IPS-15b (cell line): ENCODE measurements at regions not wholly inside any gene's neighbourhood (a gene's known extent, or its start where the extent isn't known, plus 50 kb on each side); places are given as distances from the start of the nearest gene placed in this dataset.

ENCODE experiments used
- H3K27me3 ChIP-seq: one replicate; pipeline ENCODE4 v1.6.1; 2013; ENCODE audit warnings: low read length; ENCODE audit not compliant: control insufficient read depth, insufficient read depth
- H3K36me3 ChIP-seq: one replicate; pipeline ENCODE4 v1.6.1; 2013; ENCODE audit warnings: low read length; ENCODE audit not compliant: control insufficient read depth, insufficient read depth
- H3K4me1 ChIP-seq: one replicate; pipeline ENCODE4 v1.6.1; 2013; ENCODE audit warnings: mild to moderate bottlenecking, low read length; ENCODE audit not compliant: control insufficient read depth, insufficient read depth
- H3K4me3 ChIP-seq: one replicate; pipeline ENCODE4 v1.5.1; 2013; ENCODE audit warnings: low read depth, low read length
- H3K9ac ChIP-seq: one replicate; pipeline ENCODE4 v1.6.1; 2013; ENCODE audit warnings: low read depth, mild to moderate bottlenecking, low read length
- H3K9me3 ChIP-seq: one replicate; pipeline ENCODE4 v1.6.1; 2013; ENCODE audit warnings: mild to moderate bottlenecking, low read length; ENCODE audit not compliant: control insufficient read depth, insufficient read depth

- Histone ChIP-seq H3K27me3 (no peaks in the 10 kb centered on the region), H3K36me3 (no peaks in the 10 kb centered on the region), H3K9me3 (peaks cover 31% of the 10 kb centered on the region), H3K4me3 (no peak overlapping the region), H3K4me1 (no peaks in the 10 kb centered on the region), H3K9ac (no peak overlapping the region)
These were observed 2098.3 kb downstream of the TP53TG3F start for GRCh38 chr16:35557731-35558130.

- Histone ChIP-seq H3K4me3 (no peak overlapping the region), H3K4me1 (no peaks in the 10 kb centered on the region), H3K9ac (no peak overlapping the region), H3K36me3 (no peaks in the 10 kb centered on the region), H3K27me3 (no peaks in the 10 kb centered on the region), H3K9me3 (peaks cover 40% of the 10 kb centered on the region)
These were observed 2100.7 kb downstream of the TP53TG3F start for GRCh38 chr16:35559911-35560636.

- H3K27me3 ChIP-seq, result no peaks in the 10 kb centered on the region
- no peaks in the 10 kb centered on the region for H3K4me1 ChIP-seq
- no peak overlapping the region for H3K9ac ChIP-seq
- H3K4me3 ChIP-seq, result no peak overlapping the region
- H3K36me3 ChIP-seq, result no peaks in the 10 kb centered on the region
- peaks cover 44% of the 10 kb centered on the region for H3K9me3 ChIP-seq
These were observed 2101.2 kb downstream of the TP53TG3F start for GRCh38 chr16:35560637-35560984.

DNA sequence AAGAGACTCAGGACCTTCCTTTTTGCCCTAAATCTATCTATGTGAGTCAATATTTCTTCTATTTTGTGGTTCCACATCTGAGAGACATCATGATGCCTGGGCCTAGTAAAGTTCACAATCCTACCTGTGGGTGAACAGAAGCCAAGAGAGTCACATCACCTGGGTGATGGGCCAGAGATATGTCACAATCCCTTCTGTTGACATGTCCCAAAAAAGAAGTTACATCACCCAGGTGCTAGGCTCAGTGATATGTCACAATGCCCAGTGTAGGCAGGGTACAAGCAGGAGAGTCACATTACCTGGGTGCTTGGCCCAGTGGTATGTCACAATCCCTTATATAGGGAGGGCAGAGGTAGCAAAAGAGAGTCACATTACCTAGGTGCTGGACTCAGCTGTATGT, 2101.9 kb downstream of the TP53TG3F start:
- H3K9me3 ChIP-seq, result peaks cover 41% of the 10 kb centered on the region
- no peaks in the 10 kb centered on the region for H3K4me1 ChIP-seq
- no peak overlapping the region for H3K9ac ChIP-seq
- no peaks in the 10 kb centered on the region for H3K36me3 ChIP-seq
- H3K4me3 ChIP-seq, result no peak overlapping the region
- H3K27me3 ChIP-seq, result no peaks in the 10 kb centered on the region

DNA sequence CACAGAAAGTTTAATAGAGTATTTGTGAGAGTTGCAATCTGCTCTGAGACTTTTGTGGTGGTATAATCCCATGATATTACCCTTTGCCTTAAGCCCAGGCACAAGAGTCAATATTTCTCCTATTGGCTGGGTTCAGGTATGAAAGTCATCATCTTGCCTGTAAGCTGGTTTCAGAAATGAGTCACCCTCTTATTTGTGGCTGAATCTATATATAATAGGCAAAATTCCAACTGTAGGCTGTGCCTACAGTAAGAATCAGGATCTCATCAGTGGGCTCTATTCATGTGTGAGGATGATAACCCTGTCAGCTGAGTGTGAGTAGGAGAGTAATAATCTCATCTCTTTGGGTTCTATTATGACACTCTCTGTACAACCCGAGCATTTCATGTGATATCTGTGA, 2103.1 kb downstream of the TP53TG3F start:
- no peaks in the 10 kb centered on the region for H3K27me3 ChIP-seq
- H3K4me3 ChIP-seq, result no peak overlapping the region
- no peak overlapping the region for H3K9ac ChIP-seq
- H3K4me1 ChIP-seq, result no peaks in the 10 kb centered on the region
- H3K9me3 ChIP-seq, result peaks cover 40% of the 10 kb centered on the region
- H3K36me3 ChIP-seq, result no peaks in the 10 kb centered on the region

DNA sequence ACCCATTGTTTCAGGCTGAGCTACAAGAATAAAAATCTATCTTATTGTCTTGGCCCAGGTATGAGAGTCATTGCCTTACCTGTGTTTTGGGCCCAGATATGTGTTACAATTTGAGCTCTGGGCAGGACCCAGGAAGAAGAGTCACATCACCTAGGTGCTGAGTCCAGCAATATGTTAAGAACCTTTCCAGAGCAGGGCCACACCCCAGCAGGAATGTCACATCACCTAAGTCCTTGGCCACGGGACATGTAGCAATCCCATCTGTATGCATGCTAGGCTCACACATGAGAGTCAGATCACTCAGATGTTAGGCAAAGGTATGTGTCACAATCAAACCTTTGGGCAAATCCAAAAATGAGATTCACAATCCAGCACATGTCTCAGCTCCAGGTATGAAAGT, 2103.5 kb downstream of the TP53TG3F start:
- H3K27me3 ChIP-seq, result no peaks in the 10 kb centered on the region
- no peak overlapping the region for H3K9ac ChIP-seq
- H3K36me3 ChIP-seq, result no peaks in the 10 kb centered on the region
- no peak overlapping the region for H3K4me3 ChIP-seq
- peaks cover 42% of the 10 kb centered on the region for H3K9me3 ChIP-seq
- H3K4me1 ChIP-seq, result no peaks in the 10 kb centered on the region

- Histone ChIP-seq H3K27me3 (no peaks in the 10 kb centered on the region), H3K9me3 (peaks cover 49% of the 10 kb centered on the region), H3K4me1 (no peaks in the 10 kb centered on the region)
These were observed 2104.7 kb downstream of the TP53TG3F start for GRCh38 chr16:35564148-35564547.

GRCh38 chr16:35564889-35565288, 2105.5 kb downstream of the TP53TG3F start:
- H3K4me3 ChIP-seq, result no peak overlapping the region
- no peaks in the 10 kb centered on the region for H3K4me1 ChIP-seq
- no peak overlapping the region for H3K9ac ChIP-seq
- peaks cover 56% of the 10 kb centered on the region for H3K9me3 ChIP-seq
- no peaks in the 10 kb centered on the region for H3K36me3 ChIP-seq
- H3K27me3 ChIP-seq, result no peaks in the 10 kb centered on the region

More at GRCh38 chr16:35564148-35564547, 2104.7 kb downstream of the TP53TG3F start:
- H3K4me3 ChIP-seq, result no peak overlapping the region
- H3K9ac ChIP-seq, result no peak overlapping the region
- no peaks in the 10 kb centered on the region for H3K36me3 ChIP-seq

DNA sequence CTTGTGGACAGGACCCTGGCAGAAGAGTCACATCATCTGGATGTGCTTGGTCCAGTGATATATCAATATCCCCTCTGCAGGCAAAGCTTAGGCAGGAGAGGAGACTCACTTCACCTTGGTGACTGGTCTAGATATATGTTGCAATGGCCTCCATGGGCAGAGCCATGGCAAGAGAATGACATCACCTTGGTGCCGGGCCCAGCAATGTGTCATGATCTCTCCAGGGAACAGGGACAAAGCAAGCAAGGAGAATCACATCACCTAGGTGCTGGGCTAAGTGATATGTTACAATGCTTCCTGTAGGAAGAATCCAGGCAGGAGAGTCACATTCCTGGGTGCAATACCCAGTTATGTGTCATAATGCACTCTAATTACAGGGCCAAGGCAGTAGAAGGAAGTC, 2106.2 kb downstream of the TP53TG3F start:
- Histone ChIP-seq H3K4me1 (no peaks in the 10 kb centered on the region), H3K36me3 (no peaks in the 10 kb centered on the region), H3K9ac (no peak overlapping the region), H3K4me3 (no peak overlapping the region), H3K27me3 (no peaks in the 10 kb centered on the region), H3K9me3 (peaks cover 57% of the 10 kb centered on the region)

GRCh38 chr16:35569413-35569812, 2110.0 kb downstream of the TP53TG3F start:
- Histone ChIP-seq H3K4me1 (no peaks in the 10 kb centered on the region), H3K9ac (no peak overlapping the region), H3K9me3 (peaks cover 56% of the 10 kb centered on the region), H3K4me3 (no peak overlapping the region), H3K36me3 (no peaks in the 10 kb centered on the region), H3K27me3 (no peaks in the 10 kb centered on the region)

DNA sequence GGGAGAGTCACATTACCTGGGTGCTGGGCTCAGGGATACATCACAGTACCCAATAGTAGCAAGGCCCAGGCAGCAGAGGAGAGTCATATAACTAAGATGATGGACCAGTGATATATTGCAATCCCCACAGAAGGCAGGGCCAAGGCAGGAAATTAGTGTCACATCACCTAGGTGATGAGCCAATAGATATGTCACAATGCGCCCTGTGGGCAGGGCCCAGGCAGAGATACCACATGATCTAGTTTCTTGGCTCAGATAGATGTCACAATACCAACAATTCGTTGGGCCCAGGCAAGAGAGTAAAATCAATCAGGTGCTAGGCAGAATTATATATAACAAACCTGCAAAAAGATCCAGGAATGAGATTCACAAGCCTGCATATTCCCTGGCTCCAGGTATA, 2111.5 kb downstream of the TP53TG3F start:
- no peak overlapping the region for H3K4me3 ChIP-seq
- peaks cover 49% of the 10 kb centered on the region for H3K9me3 ChIP-seq
- no peaks in the 10 kb centered on the region for H3K27me3 ChIP-seq

DNA sequence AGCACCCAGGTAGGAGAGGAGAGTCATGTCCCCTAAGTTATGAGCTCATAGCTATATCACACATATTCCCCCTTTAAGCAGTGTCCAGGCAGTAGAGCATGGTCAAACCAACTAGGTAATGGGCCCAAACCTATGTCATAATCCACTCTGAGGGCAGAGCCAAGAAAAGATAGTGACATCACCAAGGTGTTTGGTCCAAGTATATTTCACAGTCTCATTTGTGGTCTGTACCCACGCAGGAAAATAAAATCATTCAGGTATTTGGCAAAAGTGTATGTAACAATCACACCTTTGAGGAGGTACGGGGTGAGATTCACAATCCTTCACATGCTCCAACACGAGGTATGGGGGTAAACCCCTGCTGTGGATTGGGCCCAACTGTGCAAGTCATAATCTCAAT, 2112.8 kb downstream of the TP53TG3F start:
- peaks cover 45% of the 10 kb centered on the region for H3K9me3 ChIP-seq

More for the DNA sequence above, 2111.5 kb downstream of the TP53TG3F start:
- Histone ChIP-seq H3K4me1 (no peaks in the 10 kb centered on the region), H3K9ac (no peak overlapping the region), H3K36me3 (no peaks in the 10 kb centered on the region)

More for the DNA sequence above, 2112.8 kb downstream of the TP53TG3F start:
- H3K27me3 ChIP-seq, result no peaks in the 10 kb centered on the region
- H3K4me3 ChIP-seq, result no peak overlapping the region
- no peaks in the 10 kb centered on the region for H3K4me1 ChIP-seq
- no peak overlapping the region for H3K9ac ChIP-seq
- no peaks in the 10 kb centered on the region for H3K36me3 ChIP-seq
